ENCODE measurements at regions not wholly inside any gene's neighbourhood (a gene's known extent, or its start where the extent isn't known, plus 50 kb on each side); places are given as distances from the start of the nearest gene placed in this dataset.

DNA sequence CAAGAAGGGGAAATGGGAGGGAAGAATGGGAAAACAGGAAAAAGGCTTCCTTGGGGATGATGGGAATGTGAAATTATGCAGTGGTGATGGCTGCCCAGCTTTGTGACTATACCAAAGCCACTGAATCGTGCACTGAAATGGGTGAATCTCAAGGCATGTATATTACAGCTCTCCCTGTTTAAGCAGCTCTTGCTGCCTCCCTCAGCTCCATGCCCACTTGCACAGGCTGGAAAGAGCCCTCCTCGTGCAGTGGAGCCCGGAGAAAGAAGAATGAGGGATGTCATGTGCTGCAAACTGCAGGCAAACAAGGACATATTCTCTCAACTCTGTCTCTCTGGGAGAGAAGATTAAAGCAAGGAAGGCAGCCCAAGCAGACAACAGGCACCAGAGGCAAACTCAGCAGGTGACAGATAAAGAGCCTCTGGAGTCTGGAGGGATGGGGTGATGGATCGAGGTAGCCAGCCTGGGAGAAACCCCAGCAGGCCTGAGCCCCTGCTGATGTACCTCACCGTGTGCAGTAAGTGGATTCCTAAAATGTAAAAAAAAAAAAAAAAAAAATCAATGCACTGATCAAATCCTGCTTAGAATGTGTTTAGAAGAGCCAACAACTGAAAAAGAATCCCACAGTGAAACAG lies 62.4 kb upstream of the SLC66A3 start:
- Histone ChIP-seq H3K27me3 (ENCODE audit: insufficient read depth) (no peaks in the 10 kb centered on the region; the same call in 1 of the 2 replicates), H3K4me3 (ENCODE audit: low read depth in 2 of 2, low read length in 1 of 2) (no peak overlapping the region), H3K27ac (ENCODE audit: low read depth in 2 of 2, low read length in 1 of 2) (no peak overlapping the region), H3K9me2 (no peaks in the 10 kb centered on the region), H4K20me1 (ENCODE audit: insufficient read depth) (no peaks in the 10 kb centered on the region), H3K36me3 (replicated peaks in 1 of 2; ENCODE audit: control insufficient read depth in 1 of 2, insufficient read depth in 2 of 2, low read length in 1 of 2) (no peaks in the 10 kb centered on the region), H3K9me3 (no peaks in the 10 kb centered on the region), H3K4me1 (ENCODE audit: control insufficient read depth in 1 of 2, insufficient read depth in 2 of 2, low read depth in 1 of 2, low read length in 1 of 2) (no peaks in the 10 kb centered on the region), H3F3A (replicated peaks; ENCODE audit: insufficient read depth) (no peaks in the 10 kb centered on the region), H3K79me2 (ENCODE audit: insufficient read depth) (no peaks in the 10 kb centered on the region), H3K4me2 (no peak overlapping the region), H3K9ac (no peak overlapping the region), H2AFZ (ENCODE audit: low read depth) (no peak overlapping the region)
- ChIA-PET CTCF (interaction anchor here (1.0 to 4.2 kb wide), 5 partner anchors 19 to 492 kb away, joined by 3 to 21 read pairs (median 4); no protein-coding TSS in a partner anchor), POLR2A (no interaction called here)
- TF ChIP-seq RCOR1 (IDR thresholded peaks at IDR 0.05; ENCODE audit: low read length) (no peak), JUND (IDR thresholded peaks at IDR 0.05) (no peak), GABPA (IDR thresholded peaks at IDR 0.05; ENCODE audit: low read depth) (no peak), MXI1 (IDR thresholded peaks at IDR 0.05; ENCODE audit: low read depth, low read length) (no peak), NRF1 (IDR thresholded peaks at IDR 0.05; ENCODE audit: low read depth, low read length) (no peak), RFX5 (IDR thresholded peaks at IDR 0.05; ENCODE audit: low read length) (no peak), TEAD4 (IDR thresholded peaks at IDR 0.05; ENCODE audit: borderline replicate concordance, insufficient read depth) (no peak), EZH2phosphoT487 (IDR thresholded peaks at IDR 0.05; ENCODE audit: borderline replicate concordance, low read depth) (no peak), TCF12 (IDR thresholded peaks at IDR 0.05) (no peak), NFIC (IDR thresholded peaks at IDR 0.05; ENCODE audit: borderline replicate concordance) (no peak), RXRA (IDR thresholded peaks at IDR 0.05; ENCODE audit: borderline replicate concordance, low read depth) (no peak), EP300 (IDR thresholded peaks at IDR 0.05; ENCODE audit: borderline replicate concordance in 1 of 2, low read depth in 1 of 2, low read length in 1 of 2) (no peak)
- TF ChIP-seq, protein P1, sequence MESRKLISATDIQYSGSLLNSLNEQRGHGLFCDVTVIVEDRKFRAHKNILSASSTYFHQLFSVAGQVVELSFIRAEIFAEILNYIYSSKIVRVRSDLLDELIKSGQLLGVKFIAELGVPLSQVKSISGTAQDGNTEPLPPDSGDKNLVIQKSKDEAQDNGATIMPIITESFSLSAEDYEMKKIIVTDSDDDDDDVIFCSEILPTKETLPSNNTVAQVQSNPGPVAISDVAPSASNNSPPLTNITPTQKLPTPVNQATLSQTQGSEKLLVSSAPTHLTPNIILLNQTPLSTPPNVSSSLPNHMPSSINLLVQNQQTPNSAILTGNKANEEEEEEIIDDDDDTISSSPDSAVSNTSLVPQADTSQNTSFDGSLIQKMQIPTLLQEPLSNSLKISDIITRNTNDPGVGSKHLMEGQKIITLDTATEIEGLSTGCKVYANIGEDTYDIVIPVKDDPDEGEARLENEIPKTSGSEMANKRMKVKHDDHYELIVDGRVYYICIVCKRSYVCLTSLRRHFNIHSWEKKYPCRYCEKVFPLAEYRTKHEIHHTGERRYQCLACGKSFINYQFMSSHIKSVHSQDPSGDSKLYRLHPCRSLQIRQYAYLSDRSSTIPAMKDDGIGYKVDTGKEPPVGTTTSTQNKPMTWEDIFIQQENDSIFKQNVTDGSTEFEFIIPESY (IDR thresholded peaks at IDR 0.05; ENCODE audit: borderline replicate concordance, low read depth) = no peak
- TF ChIP-seq, protein P2, sequence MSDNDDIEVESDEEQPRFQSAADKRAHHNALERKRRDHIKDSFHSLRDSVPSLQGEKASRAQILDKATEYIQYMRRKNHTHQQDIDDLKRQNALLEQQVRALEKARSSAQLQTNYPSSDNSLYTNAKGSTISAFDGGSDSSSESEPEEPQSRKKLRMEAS (IDR thresholded peaks at IDR 0.05; ENCODE audit: low read depth) = no peak
- DNase-seq = no peak
- 60% methylated on average over 5 of the region's 5 CpGs for WGBS (ENCODE audit: low lambda C conversion rate)

DNA sequence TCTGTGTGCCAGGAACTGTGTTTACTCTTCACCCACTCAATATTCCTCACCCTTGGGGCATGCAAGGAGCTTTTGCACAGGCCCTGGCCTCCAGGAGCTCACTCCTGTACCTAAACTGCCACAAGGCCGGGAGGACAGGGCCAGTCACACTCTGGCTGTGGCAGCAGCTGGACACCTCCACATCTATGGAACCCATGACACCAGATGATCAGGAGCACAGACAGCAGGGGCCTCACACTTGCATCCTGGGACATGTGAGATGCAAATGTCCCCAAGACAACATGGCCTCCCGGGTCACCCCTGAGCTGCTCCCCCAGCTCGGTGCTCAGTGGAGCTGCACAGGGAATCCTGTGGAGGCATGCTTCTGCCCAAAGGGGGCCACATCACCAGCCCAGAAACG lies 61.8 kb upstream of the SLC66A3 start:
- 56% methylated on average over 4 of the region's 4 CpGs for WGBS (ENCODE audit: low lambda C conversion rate)
- CTCF ChIA-PET = interaction anchor here (1.0 to 4.2 kb wide), 6 partner anchors 20 to 491 kb away, joined by 3 to 21 read pairs (median 4); no protein-coding TSS in a partner anchor
- TF ChIP-seq RCOR1 (IDR thresholded peaks at IDR 0.05; ENCODE audit: low read length) (no peak), SMC3 (IDR thresholded peaks at IDR 0.05; ENCODE audit: low read depth, low read length) (no peak), SIN3A (IDR thresholded peaks at IDR 0.05; ENCODE audit: borderline replicate concordance, low read depth, low read length) (no peak), FOXJ3 (CRISPR knock-in tag; IDR thresholded peaks at IDR 0.05) (no peak), GABPA (IDR thresholded peaks at IDR 0.05; ENCODE audit: low read depth) (no peak), TAF1 (IDR thresholded peaks at IDR 0.05; ENCODE audit: borderline replicate concordance, low read depth, low read length) (no peak), GATA2 (CRISPR knock-in tag; IDR thresholded peaks at IDR 0.05) (no peak), TEAD4 (IDR thresholded peaks at IDR 0.05; ENCODE audit: borderline replicate concordance, insufficient read depth) (no peak)
- TF ChIP-seq, protein P3, sequence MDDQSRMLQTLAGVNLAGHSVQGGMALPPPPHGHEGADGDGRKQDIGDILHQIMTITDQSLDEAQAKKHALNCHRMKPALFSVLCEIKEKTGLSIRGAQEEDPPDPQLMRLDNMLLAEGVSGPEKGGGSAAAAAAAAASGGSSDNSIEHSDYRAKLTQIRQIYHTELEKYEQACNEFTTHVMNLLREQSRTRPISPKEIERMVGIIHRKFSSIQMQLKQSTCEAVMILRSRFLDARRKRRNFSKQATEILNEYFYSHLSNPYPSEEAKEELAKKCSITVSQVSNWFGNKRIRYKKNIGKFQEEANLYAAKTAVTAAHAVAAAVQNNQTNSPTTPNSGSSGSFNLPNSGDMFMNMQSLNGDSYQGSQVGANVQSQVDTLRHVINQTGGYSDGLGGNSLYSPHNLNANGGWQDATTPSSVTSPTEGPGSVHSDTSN (IDR thresholded peaks at IDR 0.05) = no peak
- TF ChIP-seq, protein P1 (IDR thresholded peaks at IDR 0.05; ENCODE audit: borderline replicate concordance, low read depth) = no peak
- TF ChIP-seq, protein P4, sequence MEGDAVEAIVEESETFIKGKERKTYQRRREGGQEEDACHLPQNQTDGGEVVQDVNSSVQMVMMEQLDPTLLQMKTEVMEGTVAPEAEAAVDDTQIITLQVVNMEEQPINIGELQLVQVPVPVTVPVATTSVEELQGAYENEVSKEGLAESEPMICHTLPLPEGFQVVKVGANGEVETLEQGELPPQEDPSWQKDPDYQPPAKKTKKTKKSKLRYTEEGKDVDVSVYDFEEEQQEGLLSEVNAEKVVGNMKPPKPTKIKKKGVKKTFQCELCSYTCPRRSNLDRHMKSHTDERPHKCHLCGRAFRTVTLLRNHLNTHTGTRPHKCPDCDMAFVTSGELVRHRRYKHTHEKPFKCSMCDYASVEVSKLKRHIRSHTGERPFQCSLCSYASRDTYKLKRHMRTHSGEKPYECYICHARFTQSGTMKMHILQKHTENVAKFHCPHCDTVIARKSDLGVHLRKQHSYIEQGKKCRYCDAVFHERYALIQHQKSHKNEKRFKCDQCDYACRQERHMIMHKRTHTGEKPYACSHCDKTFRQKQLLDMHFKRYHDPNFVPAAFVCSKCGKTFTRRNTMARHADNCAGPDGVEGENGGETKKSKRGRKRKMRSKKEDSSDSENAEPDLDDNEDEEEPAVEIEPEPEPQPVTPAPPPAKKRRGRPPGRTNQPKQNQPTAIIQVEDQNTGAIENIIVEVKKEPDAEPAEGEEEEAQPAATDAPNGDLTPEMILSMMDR (IDR thresholded peaks at IDR 0.05) = no peak

More for the DNA sequence above, 61.8 kb upstream of the SLC66A3 start:
- H3K9me2 ChIP-seq = no peaks in the 10 kb centered on the region
- H2AFZ ChIP-seq (ENCODE audit: low read depth) = no peak overlapping the region
- no peak overlapping the region for H3K4me2 ChIP-seq
- no peaks in the 10 kb centered on the region for H3K79me2 ChIP-seq (ENCODE audit: insufficient read depth)
- no peaks in the 10 kb centered on the region for H3K4me1 ChIP-seq (ENCODE audit: control insufficient read depth in 1 of 2, insufficient read depth in 2 of 2, low read depth in 1 of 2, low read length in 1 of 2)
- no peaks in the 10 kb centered on the region; the same call in 1 of the 2 replicates for H3K27me3 ChIP-seq (ENCODE audit: insufficient read depth)
- H4K20me1 ChIP-seq (ENCODE audit: insufficient read depth) = no peaks in the 10 kb centered on the region
- no peak for DNase-seq
- H3K9ac ChIP-seq = no peak overlapping the region
- no peaks in the 10 kb centered on the region for H3K9me3 ChIP-seq
- H3K36me3 ChIP-seq (replicated peaks in 1 of 2; ENCODE audit: control insufficient read depth in 1 of 2, insufficient read depth in 2 of 2, low read length in 1 of 2) = no peaks in the 10 kb centered on the region
- no peak overlapping the region for H3K4me3 ChIP-seq (ENCODE audit: low read depth in 2 of 2, low read length in 1 of 2)
- POLR2A ChIA-PET = no interaction called here
- H3K27ac ChIP-seq (ENCODE audit: low read depth in 2 of 2, low read length in 1 of 2) = no peak overlapping the region
- H3F3A ChIP-seq (replicated peaks; ENCODE audit: insufficient read depth) = no peaks in the 10 kb centered on the region

All from SK-N-SH (cell line).